Bronchial epithelial cell (primary cell): ENCODE measurements at regions not wholly inside any gene's neighbourhood (a gene's known extent, or its start where the extent isn't known, plus 50 kb on each side); places are given as distances from the start of the nearest gene placed in this dataset.

Experiments
- DNase-seq: peaks from one replicate; pipeline ENCODE4 v3.0.0-alpha.2; 2010; ENCODE audit warnings: low read depth
- FAIRE-seq: peaks from 2 replicates; lab custom pipeline; 2011; peaks lifted over from hg19 to GRCh38; lab: Jason Lieb, UNC
- H3K27me3 ChIP-seq: 2 replicates; pipeline ENCODE4 v1.5.1; 2011; ENCODE audit warnings: low read length; ENCODE audit not compliant: control insufficient read depth, insufficient read depth
- H3K36me3 ChIP-seq: 2 replicates; pipeline ENCODE4 v1.5.1; 2011; ENCODE audit warnings: low read length; ENCODE audit not compliant: control insufficient read depth, insufficient read depth
- H3K4me3 ChIP-seq: 2 replicates; pipeline ENCODE4 v1.5.1; 2011; ENCODE audit warnings: mild to moderate bottlenecking, low read depth, low read length, control low read depth
- TF ChIP-seq, protein P1 (sequence below): IDR thresholded peaks from 2 replicates; pipeline ENCODE4 v1.5.1; 2011; ENCODE audit warnings: mild to moderate bottlenecking, moderate library complexity, low read length, control low read depth, inconsistent platforms; ENCODE audit not compliant: insufficient read depth, severe bottlenecking

DNA sequence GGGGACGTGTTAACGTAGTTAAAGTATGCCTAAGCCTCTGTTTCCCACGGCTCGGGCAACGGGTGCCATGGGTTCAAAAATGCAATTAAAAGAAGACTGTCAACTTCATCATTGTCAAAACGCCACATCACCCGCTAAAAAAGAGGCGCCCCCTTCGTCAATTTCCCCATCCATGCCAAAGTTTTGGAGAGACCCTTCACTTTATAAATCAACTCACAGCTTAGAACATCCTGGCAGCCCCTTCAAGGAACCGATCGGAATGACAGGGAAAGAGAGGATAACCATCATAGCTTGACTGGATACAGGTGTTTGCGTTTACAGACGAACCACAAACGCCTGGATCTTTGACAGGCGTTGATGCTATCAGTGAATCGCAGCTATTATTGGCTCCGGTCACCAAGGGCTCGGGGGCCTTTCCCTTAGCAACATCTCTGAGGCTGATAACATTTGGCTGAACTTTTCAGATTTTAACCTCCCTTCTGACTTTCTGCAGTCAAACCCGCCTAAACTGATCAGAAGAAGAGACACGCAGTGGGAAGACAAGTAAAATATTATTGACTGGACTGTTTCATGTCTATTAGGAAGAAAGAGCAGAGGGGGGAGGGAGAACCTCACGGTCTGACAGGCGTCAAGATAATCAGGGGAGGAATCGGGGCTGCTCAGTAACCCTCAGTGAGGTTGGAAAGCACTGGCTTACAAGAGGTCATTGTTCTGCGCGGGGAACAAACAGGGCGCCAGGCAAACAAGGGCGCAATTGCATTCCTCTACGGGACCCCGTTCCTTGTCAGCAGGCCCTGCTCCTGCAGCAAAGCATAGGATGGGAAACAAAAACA is 322.5 kb upstream of the ZNF507 start:
- Histone ChIP-seq H3K27me3 (no peaks in the 10 kb centered on the region), H3K36me3 (no peaks in the 10 kb centered on the region), H3K4me3 (no peak overlapping the region)
- DNase-seq (no peak), FAIRE-seq (no peak)
- TF ChIP-seq, protein P1, sequence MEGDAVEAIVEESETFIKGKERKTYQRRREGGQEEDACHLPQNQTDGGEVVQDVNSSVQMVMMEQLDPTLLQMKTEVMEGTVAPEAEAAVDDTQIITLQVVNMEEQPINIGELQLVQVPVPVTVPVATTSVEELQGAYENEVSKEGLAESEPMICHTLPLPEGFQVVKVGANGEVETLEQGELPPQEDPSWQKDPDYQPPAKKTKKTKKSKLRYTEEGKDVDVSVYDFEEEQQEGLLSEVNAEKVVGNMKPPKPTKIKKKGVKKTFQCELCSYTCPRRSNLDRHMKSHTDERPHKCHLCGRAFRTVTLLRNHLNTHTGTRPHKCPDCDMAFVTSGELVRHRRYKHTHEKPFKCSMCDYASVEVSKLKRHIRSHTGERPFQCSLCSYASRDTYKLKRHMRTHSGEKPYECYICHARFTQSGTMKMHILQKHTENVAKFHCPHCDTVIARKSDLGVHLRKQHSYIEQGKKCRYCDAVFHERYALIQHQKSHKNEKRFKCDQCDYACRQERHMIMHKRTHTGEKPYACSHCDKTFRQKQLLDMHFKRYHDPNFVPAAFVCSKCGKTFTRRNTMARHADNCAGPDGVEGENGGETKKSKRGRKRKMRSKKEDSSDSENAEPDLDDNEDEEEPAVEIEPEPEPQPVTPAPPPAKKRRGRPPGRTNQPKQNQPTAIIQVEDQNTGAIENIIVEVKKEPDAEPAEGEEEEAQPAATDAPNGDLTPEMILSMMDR, result no peak

DNA sequence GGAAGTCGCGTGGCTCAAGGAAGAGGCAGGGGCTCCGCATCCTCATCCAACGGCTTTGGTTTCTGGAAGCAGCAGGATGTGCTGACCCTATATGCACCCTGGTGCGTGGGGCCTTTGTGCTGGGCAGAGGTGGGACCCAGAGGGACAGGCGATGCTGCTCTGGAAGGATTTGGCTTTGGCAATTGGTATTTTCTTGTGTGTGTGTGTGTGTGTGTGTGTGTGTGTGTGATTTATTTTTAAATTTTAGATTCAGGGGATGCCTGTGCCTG is 321.9 kb upstream of the ZNF507 start:
- Histone ChIP-seq H3K4me3 (no peak overlapping the region), H3K36me3 (no peaks in the 10 kb centered on the region), H3K27me3 (no peaks in the 10 kb centered on the region)
- TF ChIP-seq, protein P1, result no peak
- DNase-seq, result no peak
- FAIRE-seq, result no peak

- TF ChIP-seq, protein P1, result no peak
Observed at GRCh38 chr19:32029235-32029634, 316.2 kb upstream of the ZNF507 start.

DNA sequence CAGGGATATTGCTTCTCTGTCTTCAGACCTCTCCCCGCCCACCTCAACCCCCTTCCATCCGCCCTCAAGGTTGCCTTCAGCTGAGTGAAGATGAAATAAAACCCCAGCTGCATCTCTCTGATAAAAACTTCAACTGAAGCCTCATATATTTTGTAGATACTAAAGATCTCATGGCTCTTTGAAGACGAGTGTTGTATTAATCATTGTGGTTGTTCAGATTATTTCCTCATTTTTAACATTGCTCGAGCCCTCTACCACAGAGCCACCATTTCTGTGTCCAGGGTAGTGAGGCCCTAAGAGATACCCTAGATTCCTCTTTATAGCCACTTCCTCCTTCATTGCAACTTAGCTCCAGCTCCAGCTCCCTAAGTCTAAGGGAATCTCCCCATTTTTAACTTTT is 312.8 kb upstream of the ZNF507 start:
- FAIRE-seq (no peak), DNase-seq (no peak)
- Histone ChIP-seq H3K36me3 (no peaks in the 10 kb centered on the region), H3K4me3 (no peak overlapping the region), H3K27me3 (no peaks in the 10 kb centered on the region)
- TF ChIP-seq, protein P1, result no peak

More at GRCh38 chr19:32029235-32029634, 316.2 kb upstream of the ZNF507 start:
- no peak for FAIRE-seq
- Histone ChIP-seq H3K36me3 (no peaks in the 10 kb centered on the region), H3K4me3 (no peak overlapping the region), H3K27me3 (no peaks in the 10 kb centered on the region)
- DNase-seq, result no peak

GRCh38 chr19:32035626-32036025 is 309.8 kb upstream of the ZNF507 start:
- Histone ChIP-seq H3K4me3 (no peak overlapping the region), H3K27me3 (no peaks in the 10 kb centered on the region), H3K36me3 (no peaks in the 10 kb centered on the region)
- TF ChIP-seq, protein P1, result no peak
- FAIRE-seq (no peak), DNase-seq (no peak)
